ENCODE measurements at regions not wholly inside any gene's neighbourhood (a gene's known extent, or its start where the extent isn't known, plus 50 kb on each side); places are given as distances from the start of the nearest gene placed in this dataset.

- no peak overlapping the region for H3K9ac ChIP-seq (replicated peaks; ENCODE audit: extremely low read depth, insufficient read depth, low read length)
- no peak for TF ChIP-seq GATA2 (IDR thresholded peaks at IDR 0.05; ENCODE audit: insufficient read depth, insufficient read length, low read depth, low read length)
- no peak for TF ChIP-seq POLR2A (IDR thresholded peaks at IDR 0.05; ENCODE audit: low read depth, low read length)
- TF ChIP-seq POLR2AphosphoS5 (IDR thresholded peaks at IDR 0.05; ENCODE audit: insufficient read depth, low read depth, low read length) = no peak
- no peak for TF ChIP-seq JUN (IDR thresholded peaks at IDR 0.05; ENCODE audit: borderline replicate concordance, insufficient read depth, insufficient read length, low read depth)
- TF ChIP-seq FOS (IDR thresholded peaks at IDR 0.05; ENCODE audit: borderline replicate concordance, insufficient read depth, low read length) = no peak
- TF ChIP-seq EZH2 (IDR thresholded peaks at IDR 0.05; ENCODE audit: borderline replicate concordance, low read depth, low read length, severe bottlenecking) = no peak
- TF ChIP-seq, protein P1, sequence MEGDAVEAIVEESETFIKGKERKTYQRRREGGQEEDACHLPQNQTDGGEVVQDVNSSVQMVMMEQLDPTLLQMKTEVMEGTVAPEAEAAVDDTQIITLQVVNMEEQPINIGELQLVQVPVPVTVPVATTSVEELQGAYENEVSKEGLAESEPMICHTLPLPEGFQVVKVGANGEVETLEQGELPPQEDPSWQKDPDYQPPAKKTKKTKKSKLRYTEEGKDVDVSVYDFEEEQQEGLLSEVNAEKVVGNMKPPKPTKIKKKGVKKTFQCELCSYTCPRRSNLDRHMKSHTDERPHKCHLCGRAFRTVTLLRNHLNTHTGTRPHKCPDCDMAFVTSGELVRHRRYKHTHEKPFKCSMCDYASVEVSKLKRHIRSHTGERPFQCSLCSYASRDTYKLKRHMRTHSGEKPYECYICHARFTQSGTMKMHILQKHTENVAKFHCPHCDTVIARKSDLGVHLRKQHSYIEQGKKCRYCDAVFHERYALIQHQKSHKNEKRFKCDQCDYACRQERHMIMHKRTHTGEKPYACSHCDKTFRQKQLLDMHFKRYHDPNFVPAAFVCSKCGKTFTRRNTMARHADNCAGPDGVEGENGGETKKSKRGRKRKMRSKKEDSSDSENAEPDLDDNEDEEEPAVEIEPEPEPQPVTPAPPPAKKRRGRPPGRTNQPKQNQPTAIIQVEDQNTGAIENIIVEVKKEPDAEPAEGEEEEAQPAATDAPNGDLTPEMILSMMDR (IDR thresholded peaks at IDR 0.05; ENCODE audit: extremely low read depth in 1 of 2, insufficient read depth in 1 of 2, low read depth in 1 of 2, low read length in 2 of 2) = no peak
- TF ChIP-seq, protein P2, sequence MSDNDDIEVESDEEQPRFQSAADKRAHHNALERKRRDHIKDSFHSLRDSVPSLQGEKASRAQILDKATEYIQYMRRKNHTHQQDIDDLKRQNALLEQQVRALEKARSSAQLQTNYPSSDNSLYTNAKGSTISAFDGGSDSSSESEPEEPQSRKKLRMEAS (IDR thresholded peaks at IDR 0.05; ENCODE audit: insufficient read depth, insufficient read length) = no peak
- TF ChIP-seq MYC (IDR thresholded peaks at IDR 0.05; ENCODE audit: low read depth, low read length) = no peak
- dilution Hi-C loops (cut with MboI; ENCODE audit: extremely low pct_ligation_motif_present, low sequenced_read_pairs) (no loop called here), intact Hi-C loops (cut with micrococcal nuclease) (no loop called here)
- H3K4me1 ChIP-seq (ENCODE audit: control insufficient read depth, extremely low read depth, insufficient read depth, low read length) = no peaks in the 10 kb centered on the region
- no peak for FAIRE-seq
- no peaks in the 10 kb centered on the region for H4K20me1 ChIP-seq (replicated peaks; ENCODE audit: control insufficient read depth, extremely low read depth, insufficient read depth, low read length)
- H3K9me1 ChIP-seq (replicated peaks; ENCODE audit: control insufficient read depth, extremely low read depth, insufficient read depth, low read length) = no peaks in the 10 kb centered on the region
- no TSS peak for BruUV-seq (replicated peaks)
- ChIA-PET POLR2A (no interaction called here), CTCF (no interaction called here)
- H3K27me3 ChIP-seq (ENCODE audit: control insufficient read depth in 2 of 2, insufficient read depth in 2 of 2, low read length in 2 of 2) = no peaks in the 10 kb centered on the region
- H2AFZ ChIP-seq (ENCODE audit: low read depth, low read length) = no peak overlapping the region
- H3K27ac ChIP-seq (ENCODE audit: insufficient read depth, low read depth, low read length) = no peak overlapping the region
- no peaks in the 10 kb centered on the region for H3K9me3 ChIP-seq (replicated peaks; ENCODE audit: control insufficient read depth, insufficient read depth, low read length)
- H3K4me3 ChIP-seq (replicated peaks in 1 of 3; ENCODE audit: insufficient read depth in 1 of 3, low read depth in 1 of 3, low read length in 3 of 3) = no peak overlapping the region
- H3K4me2 ChIP-seq (ENCODE audit: insufficient read depth, low read length) = no peak overlapping the region
- DNase-seq (ENCODE audit: low read depth, low spot score) = no peak
- no peaks in the 10 kb centered on the region for H3K36me3 ChIP-seq (ENCODE audit: control insufficient read depth in 2 of 2, extremely low read depth in 1 of 2, insufficient read depth in 2 of 2, low read length in 2 of 2)
- H3K79me2 ChIP-seq (ENCODE audit: control insufficient read depth, insufficient read depth, low read length) = no peaks in the 10 kb centered on the region
Observed at GRCh38 chr20:57874141-57874540, 164.3 kb upstream of the PMEPA1 start.
